ENCODE measurements at regions not wholly inside any gene's neighbourhood (a gene's known extent, or its start where the extent isn't known, plus 50 kb on each side); places are given as distances from the start of the nearest gene placed in this dataset.

DNA sequence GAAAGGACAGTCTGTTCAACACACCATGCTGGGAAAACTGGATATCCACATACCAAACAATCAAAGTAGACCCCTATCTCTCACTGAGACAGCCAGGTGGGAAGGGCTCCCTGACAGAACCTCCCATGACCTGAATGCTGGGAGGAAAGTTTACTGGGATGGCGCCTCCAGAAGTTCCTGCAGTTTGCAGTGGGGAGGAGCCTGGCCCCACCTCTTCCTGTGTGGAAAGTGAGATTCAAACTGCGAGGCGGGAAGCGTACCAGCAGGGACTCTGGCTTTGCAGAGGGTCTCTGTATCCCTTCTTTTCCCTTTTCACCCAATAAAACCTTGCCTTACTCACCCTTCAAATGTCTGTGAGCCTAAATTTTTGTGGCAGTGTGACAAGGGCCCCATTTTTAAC, 190.7 kb downstream of the HHIPL2 start:
- no peak for TF ChIP-seq FOXA1 (IDR thresholded peaks at IDR 0.05)
- TF ChIP-seq FOXK2 (IDR thresholded peaks at IDR 0.05) = no peak
- no peak for TF ChIP-seq SUZ12 (IDR thresholded peaks at IDR 0.05)
- TF ChIP-seq PKNOX1 (IDR thresholded peaks at IDR 0.05) = no peak
- TF ChIP-seq ZNF384 (IDR thresholded peaks at IDR 0.05) = no peak
- TF ChIP-seq HDGF (IDR thresholded peaks at IDR 0.05; ENCODE audit: borderline replicate concordance) = no peak
- TF ChIP-seq ARNT (IDR thresholded peaks at IDR 0.05) = no peak
- TF ChIP-seq SP1 (IDR thresholded peaks at IDR 0.05) = no peak
- TF ChIP-seq TARDBP (IDR thresholded peaks at IDR 0.05) = no peak
- no peak for TF ChIP-seq FOXM1 (IDR thresholded peaks at IDR 0.05; ENCODE audit: borderline replicate concordance)
- no peak for TF ChIP-seq LEF1 (IDR thresholded peaks at IDR 0.05; ENCODE audit: borderline replicate concordance)
- TF ChIP-seq L3MBTL2 (conservative IDR thresholded peaks at IDR 0.05) = no peak
